ENCODE measurements at regions not wholly inside any gene's neighbourhood (a gene's known extent, or its start where the extent isn't known, plus 50 kb on each side); places are given as distances from the start of the nearest gene placed in this dataset.

- Histone ChIP-seq H3K27me3 (ENCODE audit: control insufficient read depth, insufficient read depth, low read length) (no peaks in the 10 kb centered on the region), H3K36me3 (ENCODE audit: control insufficient read depth, insufficient read depth, low read length) (no peaks in the 10 kb centered on the region), H3K4me1 (ENCODE audit: control insufficient read depth, insufficient read depth, low read length) (no peaks in the 10 kb centered on the region), H3K4me3 (ENCODE audit: low read depth in 2 of 2, low read length in 2 of 2) (no peak overlapping the region), H3K9me3 (ENCODE audit: control insufficient read depth, insufficient read depth, low read depth, low read length) (no peaks in the 10 kb centered on the region), H3K27ac (ENCODE audit: low read length) (no peak overlapping the region)
- ChIA-PET CTCF (no interaction called here), POLR2A (interaction anchor here (0.6 kb wide), 1 partner anchor 49 kb away, joined by 3 read pairs; no protein-coding TSS in a partner anchor)
- intact Hi-C loops (cut with micrococcal nuclease; ENCODE audit: unreplicated experiment), result no loop called here
- no peak for ATAC-seq
- in situ Hi-C loops (cut with HindIII; ENCODE audit: low pct_unique_long_range_greater_than_20kb, low sequenced_read_pairs), result no loop called here
- DNase-seq (ENCODE audit: low read depth, low spot score), result no peak
- TF ChIP-seq, protein P1, sequence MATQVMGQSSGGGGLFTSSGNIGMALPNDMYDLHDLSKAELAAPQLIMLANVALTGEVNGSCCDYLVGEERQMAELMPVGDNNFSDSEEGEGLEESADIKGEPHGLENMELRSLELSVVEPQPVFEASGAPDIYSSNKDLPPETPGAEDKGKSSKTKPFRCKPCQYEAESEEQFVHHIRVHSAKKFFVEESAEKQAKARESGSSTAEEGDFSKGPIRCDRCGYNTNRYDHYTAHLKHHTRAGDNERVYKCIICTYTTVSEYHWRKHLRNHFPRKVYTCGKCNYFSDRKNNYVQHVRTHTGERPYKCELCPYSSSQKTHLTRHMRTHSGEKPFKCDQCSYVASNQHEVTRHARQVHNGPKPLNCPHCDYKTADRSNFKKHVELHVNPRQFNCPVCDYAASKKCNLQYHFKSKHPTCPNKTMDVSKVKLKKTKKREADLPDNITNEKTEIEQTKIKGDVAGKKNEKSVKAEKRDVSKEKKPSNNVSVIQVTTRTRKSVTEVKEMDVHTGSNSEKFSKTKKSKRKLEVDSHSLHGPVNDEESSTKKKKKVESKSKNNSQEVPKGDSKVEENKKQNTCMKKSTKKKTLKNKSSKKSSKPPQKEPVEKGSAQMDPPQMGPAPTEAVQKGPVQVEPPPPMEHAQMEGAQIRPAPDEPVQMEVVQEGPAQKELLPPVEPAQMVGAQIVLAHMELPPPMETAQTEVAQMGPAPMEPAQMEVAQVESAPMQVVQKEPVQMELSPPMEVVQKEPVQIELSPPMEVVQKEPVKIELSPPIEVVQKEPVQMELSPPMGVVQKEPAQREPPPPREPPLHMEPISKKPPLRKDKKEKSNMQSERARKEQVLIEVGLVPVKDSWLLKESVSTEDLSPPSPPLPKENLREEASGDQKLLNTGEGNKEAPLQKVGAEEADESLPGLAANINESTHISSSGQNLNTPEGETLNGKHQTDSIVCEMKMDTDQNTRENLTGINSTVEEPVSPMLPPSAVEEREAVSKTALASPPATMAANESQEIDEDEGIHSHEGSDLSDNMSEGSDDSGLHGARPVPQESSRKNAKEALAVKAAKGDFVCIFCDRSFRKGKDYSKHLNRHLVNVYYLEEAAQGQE (IDR thresholded peaks at IDR 0.05; ENCODE audit: insufficient read depth in 1 of 2, low read depth in 2 of 2, low read length in 1 of 2), result no peak
- TF ChIP-seq CTCF (IDR thresholded peaks at IDR 0.05) (no peak), POLR2AphosphoS5 (IDR thresholded peaks at IDR 0.05; ENCODE audit: low read depth, low read length) (no peak), TCF7L2 (IDR thresholded peaks at IDR 0.05; ENCODE audit: low read depth, low read length) (no peak), SIN3A (IDR thresholded peaks at IDR 0.05; ENCODE audit: borderline replicate concordance, insufficient read depth, low read depth, low read length) (no peak)
- no TSS peak for BruUV-seq (replicated peaks)
Observed at GRCh38 chr22:44632541-44633396, 69.2 kb upstream of the PRR5 start.

DNA sequence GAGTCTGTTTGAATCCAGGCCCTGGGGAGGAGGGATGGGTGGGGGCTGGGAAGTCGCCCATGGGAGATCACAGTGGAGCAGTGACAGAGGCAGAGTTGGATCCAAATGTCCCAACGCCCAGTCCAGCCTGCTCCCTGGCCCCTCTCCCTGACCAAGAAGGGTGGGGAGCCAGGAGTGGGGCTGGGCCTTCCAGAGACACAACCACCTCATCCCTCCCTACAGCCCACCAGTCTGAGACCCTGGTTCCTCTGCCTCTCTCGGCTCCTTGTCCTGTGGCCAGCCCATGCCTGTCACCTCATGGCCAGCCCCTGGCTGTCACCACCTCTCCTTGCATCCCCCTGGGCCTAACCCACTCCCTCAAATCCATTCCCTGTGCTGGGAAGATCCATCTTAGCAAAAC, 71.2 kb upstream of the PRR5 start:
- H3K4me3 ChIP-seq (ENCODE audit: low read depth in 2 of 2, low read length in 2 of 2), result no peak overlapping the region
- POLR2A ChIA-PET, result no interaction called here
- BruUV-seq (replicated peaks), result no TSS peak
- in situ Hi-C loops (cut with HindIII; ENCODE audit: low pct_unique_long_range_greater_than_20kb, low sequenced_read_pairs) (no loop called here), intact Hi-C loops (cut with micrococcal nuclease; ENCODE audit: unreplicated experiment) (no loop called here)
- CTCF ChIA-PET, result interaction anchor here (0.5 to 0.7 kb wide), 2 partner anchors 23 to 97 kb away, joined by 4 read pairs; no protein-coding TSS in a partner anchor
- ATAC-seq (no peak), DNase-seq (ENCODE audit: low read depth, low spot score) (no peak)
- TF ChIP-seq TCF7L2 (IDR thresholded peaks at IDR 0.05; ENCODE audit: low read depth, low read length), result no peak
- TF ChIP-seq CTCF (IDR thresholded peaks at IDR 0.05), result no peak
- H3K27ac ChIP-seq (ENCODE audit: low read length), result no peak overlapping the region
- no peaks in the 10 kb centered on the region for H3K36me3 ChIP-seq (ENCODE audit: control insufficient read depth, insufficient read depth, low read length)
- no peaks in the 10 kb centered on the region for H3K9me3 ChIP-seq (ENCODE audit: control insufficient read depth, insufficient read depth, low read depth, low read length)
- peaks cover 3% of the 10 kb centered on the region; the same call in 1 of the 2 replicates for H3K4me1 ChIP-seq (ENCODE audit: control insufficient read depth, insufficient read depth, low read length)
- no peaks in the 10 kb centered on the region for H3K27me3 ChIP-seq (ENCODE audit: control insufficient read depth, insufficient read depth, low read length)
